ENCODE measurements at regions not wholly inside any gene's neighbourhood (a gene's known extent, or its start where the extent isn't known, plus 50 kb on each side); places are given as distances from the start of the nearest gene placed in this dataset.
A peak's percentile ranks its signal among the peaks of the same experiment; 100 is the strongest.

DNA sequence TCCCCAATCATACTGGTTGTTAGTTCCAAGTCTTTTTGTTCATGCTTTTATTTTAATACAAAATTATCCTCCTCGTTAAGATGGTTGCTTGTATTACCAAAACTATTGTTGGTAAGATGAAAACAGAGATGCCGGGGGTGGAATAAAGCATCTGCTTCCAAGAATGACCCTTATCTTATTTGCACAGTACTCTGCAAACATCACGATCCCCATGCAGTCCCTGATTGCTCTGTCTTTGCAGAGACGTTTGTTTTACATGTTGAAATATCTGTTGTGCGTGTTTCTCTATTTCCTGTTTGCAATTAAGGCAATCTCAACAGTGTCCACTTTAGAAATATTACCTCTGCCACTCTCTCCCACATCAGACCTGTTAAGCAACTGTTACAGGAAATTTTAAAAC, 141.3 kb upstream of the NCAM2 start:
- Histone ChIP-seq H3K9me3 (no peaks in the 10 kb centered on the region), H3K27me3 (no peaks in the 10 kb centered on the region), H3K4me3 (no peak overlapping the region), H3K4me1 (no peaks in the 10 kb centered on the region), H3K27ac (no peak overlapping the region), H3K36me3 (no peaks in the 10 kb centered on the region)
- TF ChIP-seq, protein P1, sequence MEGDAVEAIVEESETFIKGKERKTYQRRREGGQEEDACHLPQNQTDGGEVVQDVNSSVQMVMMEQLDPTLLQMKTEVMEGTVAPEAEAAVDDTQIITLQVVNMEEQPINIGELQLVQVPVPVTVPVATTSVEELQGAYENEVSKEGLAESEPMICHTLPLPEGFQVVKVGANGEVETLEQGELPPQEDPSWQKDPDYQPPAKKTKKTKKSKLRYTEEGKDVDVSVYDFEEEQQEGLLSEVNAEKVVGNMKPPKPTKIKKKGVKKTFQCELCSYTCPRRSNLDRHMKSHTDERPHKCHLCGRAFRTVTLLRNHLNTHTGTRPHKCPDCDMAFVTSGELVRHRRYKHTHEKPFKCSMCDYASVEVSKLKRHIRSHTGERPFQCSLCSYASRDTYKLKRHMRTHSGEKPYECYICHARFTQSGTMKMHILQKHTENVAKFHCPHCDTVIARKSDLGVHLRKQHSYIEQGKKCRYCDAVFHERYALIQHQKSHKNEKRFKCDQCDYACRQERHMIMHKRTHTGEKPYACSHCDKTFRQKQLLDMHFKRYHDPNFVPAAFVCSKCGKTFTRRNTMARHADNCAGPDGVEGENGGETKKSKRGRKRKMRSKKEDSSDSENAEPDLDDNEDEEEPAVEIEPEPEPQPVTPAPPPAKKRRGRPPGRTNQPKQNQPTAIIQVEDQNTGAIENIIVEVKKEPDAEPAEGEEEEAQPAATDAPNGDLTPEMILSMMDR (IDR thresholded peaks at IDR 0.05) = no peak
- DNase-seq = no peak
- ATAC-seq = peak; percentile 30
- intact Hi-C loops (cut with DNase I) = no loop called here

DNA sequence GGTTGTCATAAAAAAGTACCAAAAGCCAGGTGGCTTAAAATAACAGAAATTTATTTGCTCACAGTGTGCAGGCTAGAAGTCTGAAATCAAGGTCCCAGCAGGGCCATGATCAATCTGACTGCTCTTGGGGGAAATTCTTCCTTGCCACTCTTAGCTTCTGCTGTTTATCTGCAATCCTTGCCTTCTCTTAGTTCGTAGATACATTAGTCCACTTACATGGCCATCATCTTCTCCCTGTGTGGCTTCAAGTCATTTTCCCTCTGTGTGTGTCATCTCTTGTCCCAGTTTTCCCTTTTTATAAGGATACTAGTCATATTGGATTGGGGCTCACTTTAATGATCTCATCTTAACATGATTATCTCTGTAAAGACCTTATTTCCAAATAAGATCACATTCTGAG, 124.0 kb upstream of the NCAM2 start:
- no peak for ATAC-seq
- Histone ChIP-seq H3K9me3 (no peaks in the 10 kb centered on the region), H3K4me3 (no peak overlapping the region), H3K27ac (no peak overlapping the region), H3K36me3 (no peaks in the 10 kb centered on the region), H3K4me1 (no peaks in the 10 kb centered on the region), H3K27me3 (no peaks in the 10 kb centered on the region)
- DNase-seq = no peak
- intact Hi-C loops (cut with DNase I) = no loop called here
- TF ChIP-seq, protein P1 (IDR thresholded peaks at IDR 0.05) = no peak

DNA sequence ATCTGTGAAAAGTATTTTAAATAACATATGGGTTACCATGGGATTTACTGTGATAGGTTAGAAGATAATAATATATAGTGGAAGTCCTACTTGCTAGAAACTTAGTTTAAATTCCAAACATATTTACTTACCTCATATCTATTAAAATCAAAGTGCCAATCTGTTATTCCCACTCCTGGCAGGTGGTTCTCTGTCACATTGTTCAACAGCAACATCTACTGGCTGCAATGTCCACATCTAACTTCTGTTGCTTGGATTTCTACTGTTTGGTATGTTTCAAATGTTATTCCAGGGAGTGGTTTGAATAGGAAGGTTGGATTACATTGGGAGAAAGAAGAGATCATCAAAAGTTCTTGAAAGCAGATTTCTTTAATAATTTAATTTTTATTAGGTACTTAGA, 122.5 kb upstream of the NCAM2 start:
- intact Hi-C loops (cut with DNase I) = no loop called here
- no peak overlapping the region for H3K4me3 ChIP-seq
- no peaks in the 10 kb centered on the region for H3K9me3 ChIP-seq
- ATAC-seq = no peak
- TF ChIP-seq, protein P1 (IDR thresholded peaks at IDR 0.05) = no peak
- no peaks in the 10 kb centered on the region for H3K36me3 ChIP-seq
- no peaks in the 10 kb centered on the region for H3K27me3 ChIP-seq
- DNase-seq = no peak
- H3K27ac ChIP-seq = no peak overlapping the region
- H3K4me1 ChIP-seq = no peaks in the 10 kb centered on the region

DNA sequence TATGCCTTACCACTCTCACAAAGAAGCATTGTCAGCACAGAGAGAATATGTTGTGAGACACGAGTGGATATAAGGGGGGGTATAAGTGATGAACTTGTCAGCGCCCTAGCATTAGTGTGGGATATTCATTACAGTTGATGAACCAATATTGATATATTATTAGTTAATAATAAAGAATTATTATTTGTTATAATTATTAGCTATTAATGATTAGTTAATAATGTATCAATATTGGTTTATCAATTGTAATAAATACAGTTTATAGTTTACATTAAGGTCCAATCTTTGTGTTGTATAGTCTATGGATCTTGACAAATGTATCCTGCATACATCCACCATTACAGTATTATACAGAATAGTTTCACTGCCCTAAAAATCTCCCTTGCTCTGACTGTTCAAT, 120.2 kb upstream of the NCAM2 start:
- no peaks in the 10 kb centered on the region for H3K4me1 ChIP-seq
- DNase-seq (no peak), ATAC-seq (no peak)
- H3K4me3 ChIP-seq = no peak overlapping the region
- TF ChIP-seq, protein P1 (IDR thresholded peaks at IDR 0.05) = no peak
- intact Hi-C loops (cut with DNase I) = no loop called here
- no peak overlapping the region for H3K27ac ChIP-seq
- no peaks in the 10 kb centered on the region for H3K9me3 ChIP-seq
- no peaks in the 10 kb centered on the region for H3K36me3 ChIP-seq
- no peaks in the 10 kb centered on the region for H3K27me3 ChIP-seq

DNA sequence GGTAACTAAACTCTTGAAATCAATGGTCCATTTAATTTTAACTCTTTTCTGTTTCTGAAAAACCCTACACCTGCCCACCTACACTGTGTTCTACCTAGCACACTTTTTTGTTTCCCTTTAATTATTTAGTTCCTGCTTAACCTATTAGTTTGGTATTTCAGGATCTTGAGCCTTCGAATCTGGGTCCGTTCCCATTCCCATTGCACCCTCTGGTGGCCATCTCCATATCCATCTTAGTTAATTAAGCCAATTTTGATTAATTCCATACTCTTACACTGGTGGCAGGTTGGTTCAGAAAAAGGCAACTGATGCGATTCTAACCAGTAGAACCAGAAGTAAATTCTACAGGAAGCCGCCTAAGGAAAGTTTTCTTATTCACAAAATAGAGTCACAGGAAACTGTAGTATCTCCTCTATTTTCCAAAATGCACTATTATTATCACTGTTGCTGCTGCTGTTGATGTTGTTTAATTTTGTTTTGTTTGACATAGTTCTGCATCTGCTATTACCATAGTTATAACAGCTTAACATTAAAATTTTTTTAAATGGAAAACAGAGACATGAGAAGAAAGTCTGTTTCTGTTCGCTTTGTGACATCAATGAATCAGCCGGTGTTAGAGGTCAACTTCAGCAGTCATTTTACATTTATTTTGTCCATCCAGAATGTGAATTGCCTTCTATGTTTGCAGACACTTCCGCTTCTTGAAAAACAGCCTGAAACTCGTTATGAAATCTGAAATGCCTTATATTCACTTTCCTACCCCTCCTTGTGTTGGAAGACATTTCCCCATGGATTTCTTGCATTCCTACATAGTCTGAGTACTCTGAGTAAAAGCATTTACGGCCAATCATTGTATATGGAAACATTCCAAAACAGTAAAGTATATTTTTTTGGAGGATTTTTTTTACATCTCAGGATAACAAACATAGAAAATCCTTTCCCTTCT, 115.5 kb upstream of the NCAM2 start:
- intact Hi-C loops (cut with DNase I) = no loop called here
- Histone ChIP-seq H3K4me3 (no peak overlapping the region), H3K27me3 (no peaks in the 10 kb centered on the region), H3K27ac (no peak overlapping the region), H3K4me1 (no peaks in the 10 kb centered on the region), H3K36me3 (no peaks in the 10 kb centered on the region), H3K9me3 (no peaks in the 10 kb centered on the region)
- no peak for DNase-seq
- TF ChIP-seq, protein P1 (IDR thresholded peaks at IDR 0.05) = peak; percentile 48
- peak; percentile 66 for ATAC-seq
